ENCODE measurements at regions not wholly inside any gene's neighbourhood (a gene's known extent, or its start where the extent isn't known, plus 50 kb on each side); places are given as distances from the start of the nearest gene placed in this dataset. TPM values are rescaled to one million over a fixed set of nuclear protein-coding genes. Genes with fewer than 3 reads are reported as not detected.

DNA sequence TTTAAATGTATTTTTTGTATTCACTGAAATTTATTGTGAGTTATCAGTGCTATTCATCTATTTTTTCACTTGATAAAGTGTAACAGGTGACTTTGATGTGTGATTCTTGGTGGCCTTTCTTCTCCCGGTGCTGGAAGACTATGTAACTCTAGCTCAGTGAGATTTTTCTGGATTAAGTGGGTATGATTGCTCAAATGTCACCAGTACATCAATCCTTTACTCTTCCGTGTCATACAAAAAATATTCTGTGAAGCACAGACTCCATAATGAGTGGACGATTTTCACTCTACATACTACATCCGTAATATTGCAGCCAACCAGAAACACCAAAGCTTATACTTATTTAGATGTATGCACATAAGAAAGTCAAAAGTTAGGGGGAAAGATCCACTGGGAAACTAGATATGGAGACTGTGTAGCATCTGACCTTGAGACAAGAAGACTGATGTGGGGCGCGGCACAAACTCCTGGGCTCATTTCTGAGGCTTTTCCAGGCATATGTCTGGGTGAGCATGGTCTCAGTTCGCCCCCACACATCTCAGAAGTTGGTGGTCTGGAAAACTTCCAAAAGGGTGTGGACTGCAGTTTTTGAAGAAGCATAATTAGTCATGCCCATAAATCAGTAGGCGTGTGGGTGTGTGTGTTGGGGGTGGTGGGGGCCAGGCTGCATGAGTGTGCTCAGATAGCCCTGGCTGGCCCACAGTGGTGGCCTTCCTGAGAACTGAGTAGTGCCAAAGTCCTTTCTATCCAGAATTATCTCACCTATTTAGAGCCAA is 53.9 kb upstream of the TENM3 start:
- Histone ChIP-seq H3K9me3 (no peaks in the 10 kb centered on the region), H3K4me3 (no peak overlapping the region), H3K27ac (no peak overlapping the region), H3K27me3 (no peaks in the 10 kb centered on the region), H3K36me3 (no peaks in the 10 kb centered on the region), H3K4me1 (peaks cover 7% of the 10 kb centered on the region)
- DNase-seq (ENCODE audit: extremely low spot score in 2 of 2) = no peak
- intact Hi-C loops (cut with DNase I) = no loop called here
- TF ChIP-seq, protein P1, sequence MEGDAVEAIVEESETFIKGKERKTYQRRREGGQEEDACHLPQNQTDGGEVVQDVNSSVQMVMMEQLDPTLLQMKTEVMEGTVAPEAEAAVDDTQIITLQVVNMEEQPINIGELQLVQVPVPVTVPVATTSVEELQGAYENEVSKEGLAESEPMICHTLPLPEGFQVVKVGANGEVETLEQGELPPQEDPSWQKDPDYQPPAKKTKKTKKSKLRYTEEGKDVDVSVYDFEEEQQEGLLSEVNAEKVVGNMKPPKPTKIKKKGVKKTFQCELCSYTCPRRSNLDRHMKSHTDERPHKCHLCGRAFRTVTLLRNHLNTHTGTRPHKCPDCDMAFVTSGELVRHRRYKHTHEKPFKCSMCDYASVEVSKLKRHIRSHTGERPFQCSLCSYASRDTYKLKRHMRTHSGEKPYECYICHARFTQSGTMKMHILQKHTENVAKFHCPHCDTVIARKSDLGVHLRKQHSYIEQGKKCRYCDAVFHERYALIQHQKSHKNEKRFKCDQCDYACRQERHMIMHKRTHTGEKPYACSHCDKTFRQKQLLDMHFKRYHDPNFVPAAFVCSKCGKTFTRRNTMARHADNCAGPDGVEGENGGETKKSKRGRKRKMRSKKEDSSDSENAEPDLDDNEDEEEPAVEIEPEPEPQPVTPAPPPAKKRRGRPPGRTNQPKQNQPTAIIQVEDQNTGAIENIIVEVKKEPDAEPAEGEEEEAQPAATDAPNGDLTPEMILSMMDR (IDR thresholded peaks at IDR 0.05) = no peak
- TF ChIP-seq POLR2AphosphoS5 (IDR thresholded peaks at IDR 0.05; ENCODE audit: insufficient read depth in 1 of 2, low read depth in 1 of 2) (no peak), POLR2A (IDR thresholded peaks at IDR 0.05) (no peak)

DNA sequence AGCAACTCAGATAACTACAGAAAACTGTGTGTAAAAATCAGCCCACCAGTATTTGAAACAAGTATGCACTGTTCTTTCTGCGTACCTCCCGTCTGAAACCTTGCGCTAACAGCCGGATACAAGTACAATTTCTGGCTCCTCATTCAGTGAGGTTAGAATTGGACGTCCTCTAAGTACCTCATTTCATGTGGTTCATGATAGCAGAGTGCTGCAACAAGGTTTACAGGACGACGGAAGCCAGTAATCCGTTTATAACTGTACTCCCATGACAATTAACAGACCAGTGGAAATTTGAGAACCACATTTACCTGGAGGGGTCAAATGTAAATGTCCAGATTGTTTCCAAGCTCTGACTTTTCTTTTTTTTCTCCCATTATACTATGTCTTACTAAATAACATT is 52.9 kb upstream of the TENM3 start:
- intact Hi-C loops (cut with DNase I) = no loop called here
- Histone ChIP-seq H3K27ac (no peak overlapping the region), H3K9me3 (no peaks in the 10 kb centered on the region), H3K27me3 (no peaks in the 10 kb centered on the region), H3K4me1 (peaks cover 7% of the 10 kb centered on the region), H3K36me3 (no peaks in the 10 kb centered on the region), H3K4me3 (no peak overlapping the region)
- no peak for TF ChIP-seq POLR2A (IDR thresholded peaks at IDR 0.05)
- TF ChIP-seq, protein P1 (IDR thresholded peaks at IDR 0.05) = no peak
- no peak for TF ChIP-seq POLR2AphosphoS5 (IDR thresholded peaks at IDR 0.05; ENCODE audit: insufficient read depth in 1 of 2, low read depth in 1 of 2)
- DNase-seq (ENCODE audit: extremely low spot score in 2 of 2) = no peak

DNA sequence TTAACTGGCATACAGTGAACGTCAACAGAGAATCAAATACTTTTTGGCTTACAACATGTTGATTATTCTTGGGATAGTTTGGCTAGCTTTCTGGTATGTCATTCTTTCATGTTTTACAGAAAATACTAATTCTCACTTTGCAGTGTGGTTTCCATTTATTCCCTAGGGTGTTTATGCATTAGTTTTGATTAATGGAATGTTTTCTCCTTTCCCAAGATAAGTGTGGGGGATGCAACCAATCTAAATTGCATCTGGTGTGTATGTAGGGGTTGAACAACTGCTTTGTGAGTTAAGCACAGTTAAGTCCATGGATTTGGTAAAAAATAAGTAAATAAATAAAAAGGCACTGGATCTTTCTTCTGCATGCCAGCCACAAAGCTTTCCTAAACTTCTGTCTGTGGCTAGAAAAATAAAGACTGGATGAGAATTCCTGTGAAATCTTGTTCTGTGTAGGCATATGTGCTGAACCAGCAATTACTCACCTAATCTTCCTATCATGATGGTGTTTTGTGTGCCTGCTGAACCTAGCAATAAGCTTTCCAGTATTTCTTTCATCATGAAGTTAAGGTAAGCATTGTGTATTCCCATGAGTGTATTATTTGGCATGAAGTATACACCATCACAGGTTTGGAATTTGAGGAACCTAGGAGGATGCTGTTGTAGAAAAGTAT is 50.6 kb upstream of the TENM3 start:
- intact Hi-C loops (cut with DNase I) = no loop called here
- no peak overlapping the region for H3K4me3 ChIP-seq
- TF ChIP-seq, protein P1 (IDR thresholded peaks at IDR 0.05) = no peak
- TF ChIP-seq POLR2AphosphoS5 (IDR thresholded peaks at IDR 0.05; ENCODE audit: insufficient read depth in 1 of 2, low read depth in 1 of 2) (no peak), POLR2A (IDR thresholded peaks at IDR 0.05) (no peak)
- DNase-seq (ENCODE audit: extremely low spot score in 2 of 2) = no peak
- H3K27ac ChIP-seq = no peak overlapping the region
- H3K36me3 ChIP-seq = no peaks in the 10 kb centered on the region
- no peaks in the 10 kb centered on the region for H3K9me3 ChIP-seq
- H3K4me1 ChIP-seq = peaks cover 7% of the 10 kb centered on the region
- no peaks in the 10 kb centered on the region for H3K27me3 ChIP-seq

DNA sequence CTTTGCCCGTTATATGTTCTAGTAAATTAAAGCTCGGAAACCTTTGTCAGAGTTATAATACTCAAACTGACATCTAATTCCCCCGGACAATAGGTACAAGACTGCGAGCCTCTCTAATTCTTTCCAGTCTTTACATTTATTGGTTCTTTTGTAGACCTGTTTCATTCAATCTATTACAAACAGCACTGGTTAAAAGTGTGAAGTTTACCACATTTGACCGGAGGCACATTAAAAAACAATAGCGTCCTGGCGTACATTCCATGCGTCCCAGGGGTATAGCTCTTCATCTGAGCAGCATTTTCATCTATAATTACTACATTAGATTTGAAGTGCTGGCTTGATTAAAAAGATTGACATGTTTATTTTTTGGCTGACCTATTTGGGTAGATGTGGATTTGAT is 49.9 kb upstream of the TENM3 start:
- Histone ChIP-seq H3K27ac (no peak overlapping the region), H3K36me3 (no peaks in the 10 kb centered on the region), H3K4me3 (no peak overlapping the region), H3K27me3 (no peaks in the 10 kb centered on the region), H3K4me1 (peaks cover 7% of the 10 kb centered on the region), H3K9me3 (no peaks in the 10 kb centered on the region)
- DNase-seq (ENCODE audit: extremely low spot score in 2 of 2) = no peak
- intact Hi-C loops (cut with DNase I) = no loop called here
- TF ChIP-seq, protein P1 (IDR thresholded peaks at IDR 0.05) = no peak
- no peak for TF ChIP-seq POLR2AphosphoS5 (IDR thresholded peaks at IDR 0.05; ENCODE audit: insufficient read depth in 1 of 2, low read depth in 1 of 2)
- TF ChIP-seq POLR2A (IDR thresholded peaks at IDR 0.05) = no peak

MicroRNAs encoded in the stretch of these regions (microRNA counts, 767-probe panel; counts per million panel counts)
- 238 to 261 counts per million in 2 donors for microRNA hsa-miR-1305

Small RNA genes in the stretch of these regions (microRNA-seq; reads per million reads assigned to microRNA genes)
- gene MIR1305 (ENCODE audit: borderline number of aligned reads, borderline replicate concordance) = not detected

Small RNA genes in the stretch of these regions (small RNA-seq; reads per million reads assigned to genes)
- gene AC018710.1 (not detected), gene AC019235.1 (not detected), gene MIR1305 (not detected), gene RF00571 (not detected), gene RN7SKP13 (not detected), gene RNA5SP173 (not detected), gene RNU1-45P (not detected)

Measured in vagina (tissue), 2 donors.